Activated CD8-positive, alpha-beta T cell treated with anti-CD3 and anti-CD28 coated beads for 36 hours (primary cell): ENCODE measurements at regions not wholly inside any gene's neighbourhood (a gene's known extent, or its start where the extent isn't known, plus 50 kb on each side); places are given as distances from the start of the nearest gene placed in this dataset.

Experiments used
- ATAC-seq: fragments of 200-7000 bp; cut with Tn5 transposase; one replicate; pipeline ENCODE4 v1.10.0; 2021; ENCODE audit warnings: mild to moderate bottlenecking, moderate library complexity
- CTCF ChIA-PET: fragments of 350-600 bp; sonication (Branson Sonifier 250); formaldehyde crosslinking; loops from one replicate; lab custom pipeline; 2021; ENCODE audit warnings: antibody characterized with exemption; lab: Charles Lee
- POLR2A ChIA-PET: fragments of 350-600 bp; sonication (Branson Sonifier 250); formaldehyde crosslinking; loops from one replicate; lab custom pipeline; 2021; ENCODE audit warnings: antibody characterized with exemption; lab: Charles Lee
- DNase-seq: peaks from one replicate; pipeline ENCODE4 v3.0.0-alpha.2; 2020
- H3K27ac Mint-ChIP-seq: one replicate; pipeline ENCODE4 v1.8.0; 2021; ENCODE audit warnings: mild to moderate bottlenecking, mixed read lengths
- H3K27me3 Mint-ChIP-seq: one replicate; pipeline ENCODE4 v1.8.0; 2021; ENCODE audit warnings: mixed read lengths
- H3K36me3 Mint-ChIP-seq: one replicate; pipeline ENCODE4 v1.8.0; 2021; ENCODE audit warnings: low read depth, mixed read lengths
- H3K4me1 Mint-ChIP-seq: one replicate; pipeline ENCODE4 v1.8.0; 2021; ENCODE audit warnings: low read depth, mixed read lengths
- H3K4me3 Mint-ChIP-seq: one replicate; pipeline ENCODE4 v1.8.0; 2021; ENCODE audit warnings: mild to moderate bottlenecking, moderate library complexity, mixed read lengths
- H3K9me3 Mint-ChIP-seq: one replicate; pipeline ENCODE4 v1.8.0; 2021; ENCODE audit warnings: mixed read lengths
- CTCF ChIP-seq: fragments of 200-600 bp; IDR thresholded peaks from one replicate; pipeline ENCODE4 v1.8.0; 2022; ENCODE audit warnings: antibody characterized with exemption, mild to moderate bottlenecking
- intact Hi-C: fragments of 100-400 bp; cut with micrococcal nuclease; formaldehyde crosslinking; loops from one replicate; pipeline ENCODE4 v1.10.0; 2022

DNA sequence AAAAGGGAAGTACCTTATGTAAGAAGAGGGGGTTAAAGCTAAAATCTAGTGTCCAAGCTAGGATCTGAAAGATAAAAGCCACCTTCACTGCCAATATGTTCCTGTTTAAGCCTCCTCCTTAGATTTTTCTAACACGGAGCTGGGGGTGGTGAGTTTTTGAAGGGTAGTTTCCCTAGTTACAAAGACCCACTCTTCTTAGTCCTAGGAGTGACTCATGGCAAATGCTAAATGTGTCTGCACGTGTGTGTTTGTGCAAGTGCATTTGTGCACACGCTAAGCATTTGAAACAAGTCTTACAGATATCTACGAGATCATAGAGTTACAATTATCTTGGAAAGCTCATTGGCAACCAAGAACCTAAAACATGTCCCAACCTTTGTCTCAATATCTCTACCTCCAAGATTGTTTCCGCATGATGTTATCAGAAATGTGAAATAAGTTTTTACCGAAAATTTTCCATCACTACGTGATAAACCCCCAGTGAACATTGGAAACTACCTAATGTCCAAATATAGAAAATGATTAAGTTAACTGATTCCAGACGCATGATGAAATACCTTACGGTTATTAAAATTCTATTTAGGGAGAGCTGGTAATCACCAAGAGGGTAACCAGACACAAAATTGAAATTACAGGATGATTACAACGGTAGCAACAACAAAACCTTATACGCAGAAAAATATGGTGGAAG, 78.0 kb upstream of the HRH2 start:
- no peak for TF ChIP-seq CTCF
- peak; percentile 45 for ATAC-seq
- intact Hi-C loops: no loop called here
- ChIA-PET POLR2A (no interaction called here), CTCF (interaction anchor here (0.6 to 2.9 kb wide), 6 partner anchors 19 to 138 kb away, joined by 3 to 14 read pairs (median 4); no protein-coding TSS in a partner anchor)
- peaks cover 10% of the 10 kb centered on the region for H3K4me1 Mint-ChIP-seq
- H3K36me3 Mint-ChIP-seq: no peaks in the 10 kb centered on the region
- peak overlapping the region; percentile 32 for H3K27ac Mint-ChIP-seq
- DNase-seq: no peak
- H3K9me3 Mint-ChIP-seq: peaks cover 6% of the 10 kb centered on the region
- peaks cover 5% of the 10 kb centered on the region for H3K27me3 Mint-ChIP-seq
- H3K4me3 Mint-ChIP-seq: no peak overlapping the region

- Mint-ChIP-seq H3K36me3 (no peaks in the 10 kb centered on the region), H3K9me3 (peaks cover 8% of the 10 kb centered on the region), H3K4me1 (peaks cover 8% of the 10 kb centered on the region), H3K27me3 (no peaks in the 10 kb centered on the region), H3K27ac (no peak overlapping the region), H3K4me3 (no peak overlapping the region)
- no peak for ATAC-seq
- intact Hi-C loops: no loop called here
- DNase-seq: no peak
- POLR2A ChIA-PET: no interaction called here
- CTCF ChIA-PET: no interaction called here
- TF ChIP-seq CTCF: no peak
These were observed 75.2 kb upstream of the HRH2 start for GRCh38 chr5:175582697-175583096.

GRCh38 chr5:175585567-175585966, 72.3 kb upstream of the HRH2 start:
- no peak overlapping the region for H3K4me3 Mint-ChIP-seq
- no peak overlapping the region for H3K27ac Mint-ChIP-seq
- no peak for TF ChIP-seq CTCF
- intact Hi-C loops: no loop called here
- no peaks in the 10 kb centered on the region for H3K36me3 Mint-ChIP-seq
- H3K9me3 Mint-ChIP-seq: peaks cover 8% of the 10 kb centered on the region
- POLR2A ChIA-PET: no interaction called here
- ATAC-seq (no peak), DNase-seq (no peak)
- H3K4me1 Mint-ChIP-seq: peaks cover 2% of the 10 kb centered on the region
- H3K27me3 Mint-ChIP-seq: no peaks in the 10 kb centered on the region
- CTCF ChIA-PET: no interaction called here

DNA sequence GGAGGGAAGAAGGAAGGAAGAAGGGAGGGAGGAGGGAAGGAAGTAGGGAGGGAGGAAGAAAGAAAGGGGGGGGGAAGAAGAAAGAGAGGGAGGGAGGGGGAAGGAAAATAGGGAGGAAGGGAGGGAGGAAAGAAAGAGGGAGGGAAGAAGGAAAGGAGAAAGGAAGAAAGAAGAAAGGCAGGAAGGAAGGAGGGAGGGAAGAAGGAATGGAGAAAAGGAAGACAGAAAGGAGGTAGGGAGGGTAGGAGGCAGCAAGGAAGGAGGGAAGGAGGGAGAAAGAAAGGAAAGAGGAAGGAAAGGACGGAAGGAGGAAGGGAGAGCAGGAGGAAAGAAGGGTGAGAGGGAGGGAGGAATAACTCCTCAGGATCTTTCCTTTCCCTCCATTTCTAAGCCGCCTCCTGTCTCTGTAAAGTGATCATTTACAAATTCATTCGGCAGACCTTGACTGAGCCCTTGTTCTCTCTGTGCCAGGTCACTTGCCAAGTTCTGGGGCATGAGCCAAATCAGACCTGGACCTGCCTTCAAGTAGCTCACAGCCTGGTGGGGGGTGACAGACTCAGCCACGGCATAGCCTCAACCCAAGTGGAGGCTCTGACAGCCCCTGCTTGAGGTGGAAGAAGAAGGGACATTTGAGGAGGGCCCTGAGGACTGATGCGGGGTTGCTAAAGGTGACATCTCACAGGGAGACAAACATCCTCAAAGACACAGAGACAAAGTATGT, 69.0 kb upstream of the HRH2 start:
- POLR2A ChIA-PET: no interaction called here

More for the DNA sequence above, 69.0 kb upstream of the HRH2 start:
- ATAC-seq (no peak), DNase-seq (no peak)
- Mint-ChIP-seq H3K27ac (no peak overlapping the region), H3K4me3 (no peak overlapping the region), H3K27me3 (no peaks in the 10 kb centered on the region), H3K36me3 (no peaks in the 10 kb centered on the region), H3K4me1 (no peaks in the 10 kb centered on the region), H3K9me3 (peaks cover 2% of the 10 kb centered on the region)
- intact Hi-C loops: no loop called here
- no peak for TF ChIP-seq CTCF
- CTCF ChIA-PET: no interaction called here
